ENCODE measurements at regions not wholly inside any gene's neighbourhood (a gene's known extent, or its start where the extent isn't known, plus 50 kb on each side); places are given as distances from the start of the nearest gene placed in this dataset.
"Not testable (repeated sequence)": the region's sequence is repeated elsewhere in the genome, so short reads cannot be mapped to it uniquely, and the experiment has no call there.

GRCh38 chr3:20921112-20921511 lies 735.1 kb upstream of the SGO1 start:
- H3K9me3 ChIP-seq (replicated peaks; ENCODE audit: control insufficient read depth, insufficient read depth, low read length); RAD21 ChIA-PET (ENCODE audit: unreplicated experiment); H3K4me1 ChIP-seq (ENCODE audit: control insufficient read depth, insufficient read depth, low read length); H4K20me1 ChIP-seq (ENCODE audit: control insufficient read depth, insufficient read depth); SMC1A ChIA-PET (ENCODE audit: uncharacterized antibody, unreplicated experiment); H3K4me3 ChIP-seq; FAIRE-seq; ATAC-seq; H3K4me2 ChIP-seq (ENCODE audit: control insufficient read depth, insufficient read depth); BruUV-seq (replicated peaks); H3K36me3 ChIP-seq (ENCODE audit: control insufficient read depth in 2 of 2, insufficient read depth in 2 of 2, low read length in 1 of 2); in situ Hi-C loops (cut with MboI); H3K9ac ChIP-seq (ENCODE audit: control insufficient read depth, insufficient read depth, low read length); H3K79me2 ChIP-seq (ENCODE audit: control insufficient read depth, insufficient read depth, low read length); DNase-seq (ENCODE audit: low read depth, low spot score); H3K27me3 ChIP-seq (replicated peaks in 1 of 2; ENCODE audit: control insufficient read depth in 2 of 2, insufficient read depth in 2 of 2, low read length in 1 of 2); POLR2A ChIA-PET; H2AFZ ChIP-seq (ENCODE audit: control insufficient read depth, low read depth, low read length); CTCF ChIA-PET; H3K27ac ChIP-seq (ENCODE audit: control insufficient read depth, insufficient read depth); intact Hi-C loops (cut with micrococcal nuclease; ENCODE audit: unreplicated experiment): not testable (repeated sequence)
- 61% methylated on average over 5 of the region's 5 CpGs for WGBS (ENCODE audit: insufficient coverage, insufficient replicate concordance, low lambda C conversion rate, missing lambda C conversion rate)

- intact Hi-C loops (cut with micrococcal nuclease; ENCODE audit: unreplicated experiment) = no loop called here
- CTCF ChIA-PET = interaction anchor here (1.3 kb wide), 1 partner anchor 13 kb away, joined by 3 read pairs; no protein-coding TSS in a partner anchor
These were observed 731.1 kb upstream of the SGO1 start for GRCh38 chr3:20916951-20917606.

More at GRCh38 chr3:20916951-20917606, 731.1 kb upstream of the SGO1 start:
- Histone ChIP-seq H3K9ac (ENCODE audit: control insufficient read depth, insufficient read depth, low read length) (no peak overlapping the region), H3K4me1 (ENCODE audit: control insufficient read depth, insufficient read depth, low read length) (no peaks in the 10 kb centered on the region), H4K20me1 (ENCODE audit: control insufficient read depth, insufficient read depth) (no peaks in the 10 kb centered on the region), H3K4me2 (ENCODE audit: control insufficient read depth, insufficient read depth) (no peak overlapping the region), H2AFZ (ENCODE audit: control insufficient read depth, low read depth, low read length) (no peak overlapping the region), H3K9me3 (replicated peaks; ENCODE audit: control insufficient read depth, insufficient read depth, low read length) (no peaks in the 10 kb centered on the region), H3K4me3 (no peak overlapping the region), H3K27me3 (replicated peaks in 1 of 2; ENCODE audit: control insufficient read depth in 2 of 2, insufficient read depth in 2 of 2, low read length in 1 of 2) (no peaks in the 10 kb centered on the region), H3K79me2 (ENCODE audit: control insufficient read depth, insufficient read depth, low read length) (no peaks in the 10 kb centered on the region), H3K27ac (ENCODE audit: control insufficient read depth, insufficient read depth) (no peak overlapping the region), H3K36me3 (ENCODE audit: control insufficient read depth in 2 of 2, insufficient read depth in 2 of 2, low read length in 1 of 2) (no peaks in the 10 kb centered on the region)
- RAD21 ChIA-PET (ENCODE audit: unreplicated experiment) = no interaction called here
- POLR2A ChIA-PET = no interaction called here
- 16% methylated on average over 6 of the region's 6 CpGs for WGBS (ENCODE audit: insufficient coverage, insufficient replicate concordance, low lambda C conversion rate, missing lambda C conversion rate)
- DNase-seq (ENCODE audit: low read depth, low spot score) = no peak
- no peak for TF ChIP-seq LARP7 (IDR thresholded peaks at IDR 0.05)
- TF ChIP-seq MAX (IDR thresholded peaks at IDR 0.05; ENCODE audit: low read depth, low read length) = no peak
- no peak for TF ChIP-seq KLF5 (IDR thresholded peaks at IDR 0.05; ENCODE audit: partially characterized antibody)
- no peak for TF ChIP-seq PML (IDR thresholded peaks at IDR 0.05; ENCODE audit: low read length)
- TF ChIP-seq CBX3 (IDR thresholded peaks at IDR 0.05; ENCODE audit: borderline replicate concordance, low read depth) = no peak
- BruUV-seq (replicated peaks) = no TSS peak
- in situ Hi-C loops (cut with MboI) = no loop called here
- SMC1A ChIA-PET (ENCODE audit: uncharacterized antibody, unreplicated experiment) = interaction anchor here (1.0 kb wide), 1 partner anchor 12 kb away, joined by 3 read pairs; no protein-coding TSS in a partner anchor
- ATAC-seq = no peak
- FAIRE-seq = no peak
